ENCODE measurements at regions not wholly inside any gene's neighbourhood (a gene's known extent, or its start where the extent isn't known, plus 50 kb on each side); places are given as distances from the start of the nearest gene placed in this dataset.

DNA sequence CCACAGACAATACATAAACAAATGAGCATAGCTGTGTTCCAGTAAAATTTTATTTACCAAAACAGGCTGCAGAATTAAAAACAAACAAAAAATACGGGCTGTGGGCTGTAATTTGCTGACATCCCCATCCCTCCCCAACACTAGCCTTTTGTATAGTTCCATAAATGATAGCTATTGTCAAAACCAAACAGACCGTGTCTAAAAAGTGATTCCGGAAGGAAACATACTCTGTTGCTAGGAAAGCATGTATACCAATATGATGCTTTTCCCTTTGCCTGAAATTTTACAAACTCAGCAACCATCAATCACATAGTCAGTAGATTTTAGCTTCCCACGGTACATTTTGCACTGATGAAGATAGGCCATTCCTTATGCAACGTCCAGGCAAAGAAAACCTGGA is 80.0 kb downstream of the TMEM215 start:
- TF ChIP-seq CTCF (conservative IDR thresholded peaks at IDR 0.05; ENCODE audit: low read length): no peak
- no peak for TF ChIP-seq EZH2phosphoT487 (IDR thresholded peaks at IDR 0.05; ENCODE audit: borderline replicate concordance, low read depth, low read length)
